ELR (cell line): ENCODE measurements at regions not wholly inside any gene's neighbourhood (a gene's known extent, or its start where the extent isn't known, plus 50 kb on each side); places are given as distances from the start of the nearest gene placed in this dataset.

ENCODE experiments used
- DNase-seq: peaks from one replicate; pipeline ENCODE4 v3.0.0-alpha.2; 2015; ENCODE audit warnings: low read depth

GRCh38 chr14:35222872-35223466, 69.2 kb upstream of the PSMA6 start:
- DNase-seq = no peak

GRCh38 chr14:35223927-35224326, 68.3 kb upstream of the PSMA6 start:
- peak; percentile 23 for DNase-seq

- DNase-seq = no peak
These were observed 67.6 kb upstream of the PSMA6 start for GRCh38 chr14:35224615-35225014.

GRCh38 chr14:35229084-35229791, 62.9 kb upstream of the PSMA6 start:
- peak; percentile 37 for DNase-seq

GRCh38 chr14:35229792-35230089, 62.4 kb upstream of the PSMA6 start:
- DNase-seq = no peak

- no peak for DNase-seq
These were observed 60.9 kb upstream of the PSMA6 start for GRCh38 chr14:35231207-35231760.

GRCh38 chr14:35234012-35234805, 58.0 kb upstream of the PSMA6 start:
- DNase-seq = no peak

GRCh38 chr14:35235840-35236239, 56.3 kb upstream of the PSMA6 start:
- DNase-seq = no peak

GRCh38 chr14:35236806-35237205, 55.4 kb upstream of the PSMA6 start:
- DNase-seq = no peak

- DNase-seq = no peak
These were observed 52.0 kb upstream of the PSMA6 start for GRCh38 chr14:35240231-35240630.
